GM12892 (cell line): ENCODE measurements at regions not wholly inside any gene's neighbourhood (a gene's known extent, or its start where the extent isn't known, plus 50 kb on each side); places are given as distances from the start of the nearest gene placed in this dataset.
A peak's percentile ranks its signal among the peaks of the same experiment; 100 is the strongest.
"Not testable (repeated sequence)": the region's sequence is repeated elsewhere in the genome, so short reads cannot be mapped to it uniquely, and the experiment has no call there.

Experiments
- DNase-seq: peaks from one replicate; pipeline ENCODE4 v3.0.0; 2011; ENCODE audit not compliant: insufficient read length
- FAIRE-seq: peaks from 2 replicates; lab custom pipeline; 2011; peaks lifted over from hg19 to GRCh38; lab: Jason Lieb, UNC
- POLR2A ChIP-seq: IDR thresholded peaks from 2 replicates; pipeline ENCODE4 v1.6.1; 2011; ENCODE audit warnings: low read depth, low read length, control low read depth

DNA sequence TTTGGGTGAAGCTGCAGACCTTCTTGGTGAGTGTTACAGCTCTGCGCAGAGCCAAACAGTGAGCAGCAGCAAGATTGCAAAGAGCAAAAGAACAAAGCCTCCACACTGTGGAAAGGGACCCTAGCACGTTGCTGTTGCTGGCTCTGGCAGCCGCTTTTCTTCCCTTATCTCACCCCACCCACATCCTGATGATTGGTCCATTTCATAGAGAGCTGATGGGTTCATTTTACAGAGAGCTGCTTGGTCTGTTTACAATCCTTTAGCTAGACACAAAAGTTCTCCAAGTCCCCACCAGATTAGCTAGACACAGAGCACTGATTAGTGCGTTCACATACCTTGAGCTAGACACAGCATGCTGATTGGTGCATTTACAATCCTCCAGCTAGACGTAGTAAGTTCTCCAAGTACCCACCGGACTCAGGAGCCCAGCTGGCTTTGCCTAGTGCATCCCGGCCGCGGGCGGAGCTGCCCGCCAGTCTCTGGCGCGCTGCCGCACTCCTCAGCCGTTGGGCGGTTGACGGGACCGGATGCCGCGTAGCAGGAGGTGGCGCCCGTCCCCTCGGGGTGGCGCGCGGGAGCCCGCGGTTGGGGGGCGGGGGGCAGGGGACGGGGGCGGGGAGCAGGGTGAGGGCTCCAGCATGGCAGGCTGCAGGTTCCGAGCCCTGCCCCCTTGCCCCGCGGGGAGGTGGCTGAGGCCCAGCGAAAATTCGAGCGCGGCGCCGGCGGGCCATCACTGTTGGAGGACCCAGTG, 201.4 kb upstream of the C1QTNF3 start:
- not testable (repeated sequence) for DNase-seq, FAIRE-seq
- TF ChIP-seq POLR2A: peak; percentile 51; the same call in 1 of the 2 replicates

DNA sequence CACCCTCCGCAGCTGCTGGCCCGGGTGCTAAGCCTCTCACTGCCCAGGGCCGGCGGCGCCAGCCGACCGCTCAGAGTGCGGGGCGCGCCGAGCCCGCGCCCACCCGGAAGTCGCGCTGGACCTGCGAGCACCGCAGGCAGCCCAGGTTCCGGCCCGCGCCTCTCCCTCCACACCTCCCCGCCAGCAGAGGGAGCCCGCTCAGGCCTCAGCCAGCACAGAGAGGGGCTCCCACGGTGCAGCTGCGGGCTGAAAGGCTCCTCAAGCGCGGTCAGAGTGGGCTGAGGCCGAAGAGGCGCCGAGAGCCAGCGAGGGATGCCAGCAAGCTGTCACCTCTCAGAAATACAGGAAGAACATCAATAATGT, 202.0 kb upstream of the C1QTNF3 start:
- FAIRE-seq, DNase-seq: not testable (repeated sequence)

DNA sequence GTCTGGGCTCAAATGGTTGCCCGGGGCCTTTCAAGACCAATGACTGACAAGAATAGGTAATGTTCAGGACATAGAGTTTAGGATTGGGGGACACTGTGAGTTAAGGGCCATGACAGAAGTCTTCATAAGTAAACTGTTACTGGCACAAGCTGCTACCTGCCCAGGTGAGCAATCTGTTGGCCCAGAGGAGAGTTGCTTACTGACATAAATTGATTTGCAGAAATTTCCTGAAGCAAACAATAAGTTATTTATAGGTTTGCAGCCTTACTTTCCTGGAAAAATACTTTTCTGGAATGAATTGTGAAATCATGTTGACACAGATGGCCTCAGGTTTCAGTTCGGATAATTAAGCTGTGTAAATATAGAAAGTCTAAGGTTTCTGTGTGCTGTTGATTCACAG, 202.8 kb upstream of the C1QTNF3 start:
- DNase-seq, FAIRE-seq: not testable (repeated sequence)

DNA sequence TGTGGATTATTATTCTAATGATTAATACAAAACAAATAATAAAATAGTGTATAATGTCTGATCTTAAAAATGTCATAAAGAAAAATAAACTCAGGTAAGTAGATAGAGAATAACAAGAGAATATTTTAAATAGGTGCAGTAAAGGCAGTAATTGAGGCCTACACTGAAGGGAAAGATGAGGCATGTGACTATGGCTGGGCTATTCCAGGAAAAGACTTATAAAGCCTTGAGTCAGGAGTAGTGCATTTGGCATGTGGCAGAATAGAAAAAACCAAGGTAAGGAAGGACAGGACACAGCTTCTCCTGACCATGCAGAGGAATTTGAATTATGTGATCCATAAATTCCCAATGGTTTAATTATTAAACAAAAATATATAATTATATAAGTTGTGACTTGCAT, 215.6 kb upstream of the C1QTNF3 start:
- FAIRE-seq, DNase-seq: not testable (repeated sequence)

DNA sequence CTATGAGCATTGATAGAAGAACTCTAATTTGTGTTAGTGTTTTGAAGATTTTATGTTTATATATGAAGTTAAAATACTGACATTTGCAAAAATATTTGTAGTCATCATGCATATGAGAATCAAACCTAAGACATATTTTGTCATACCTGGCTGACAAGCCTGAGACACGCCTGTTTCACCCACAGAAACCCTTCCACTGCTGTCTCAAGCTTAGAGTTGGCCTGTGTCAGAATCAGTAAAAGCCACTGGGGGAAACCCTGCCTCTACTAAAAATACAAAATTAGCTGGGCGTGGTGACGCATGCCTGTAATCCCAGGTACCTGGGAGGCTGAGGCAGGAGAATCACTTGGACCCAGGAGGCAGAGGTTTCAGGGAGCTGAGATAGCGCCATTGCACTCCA, 218.0 kb upstream of the C1QTNF3 start:
- not testable (repeated sequence) for DNase-seq, FAIRE-seq

DNA sequence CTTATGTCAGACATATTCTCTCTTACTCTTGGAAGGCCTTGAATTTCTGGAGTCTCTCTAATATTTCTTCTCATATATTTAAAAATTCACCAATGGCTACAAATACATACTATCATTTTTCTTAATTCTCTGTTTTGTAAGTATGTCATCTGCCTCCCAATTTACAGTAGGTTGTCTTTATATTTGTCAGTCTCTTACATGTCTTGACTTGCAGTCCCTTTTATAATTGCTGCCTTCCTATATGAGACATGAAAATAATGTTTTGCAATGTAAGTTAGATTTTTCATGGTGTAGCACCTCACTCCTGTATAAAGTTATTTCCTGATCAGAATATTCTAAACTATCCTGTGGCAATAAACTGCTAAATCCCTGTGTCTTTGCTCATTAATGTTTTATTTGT, 223.1 kb upstream of the C1QTNF3 start:
- FAIRE-seq: not testable (repeated sequence)

DNA sequence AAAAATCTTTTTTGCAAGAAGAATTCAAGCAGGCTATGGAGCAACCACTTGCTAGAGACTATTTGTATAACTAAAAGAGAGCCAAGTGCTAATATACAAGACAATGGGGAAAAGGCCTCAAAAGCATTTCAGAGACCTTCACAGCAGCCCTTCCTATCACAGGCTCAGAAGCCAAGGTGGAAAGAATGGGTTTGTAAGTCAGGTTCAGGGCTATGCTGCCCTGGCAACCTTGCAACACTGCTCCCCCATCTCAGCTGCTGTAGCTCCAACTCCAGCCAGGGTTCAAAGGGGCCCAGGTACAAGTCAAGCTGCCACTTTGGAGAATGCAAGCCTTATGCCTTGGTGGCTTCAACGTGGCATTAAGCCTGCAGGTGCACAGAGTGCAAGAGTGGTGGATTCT, 253.7 kb upstream of the C1QTNF3 start:
- FAIRE-seq, DNase-seq: not testable (repeated sequence)

More for the DNA sequence above, 223.1 kb upstream of the C1QTNF3 start:
- DNase-seq: not testable (repeated sequence)

DNA sequence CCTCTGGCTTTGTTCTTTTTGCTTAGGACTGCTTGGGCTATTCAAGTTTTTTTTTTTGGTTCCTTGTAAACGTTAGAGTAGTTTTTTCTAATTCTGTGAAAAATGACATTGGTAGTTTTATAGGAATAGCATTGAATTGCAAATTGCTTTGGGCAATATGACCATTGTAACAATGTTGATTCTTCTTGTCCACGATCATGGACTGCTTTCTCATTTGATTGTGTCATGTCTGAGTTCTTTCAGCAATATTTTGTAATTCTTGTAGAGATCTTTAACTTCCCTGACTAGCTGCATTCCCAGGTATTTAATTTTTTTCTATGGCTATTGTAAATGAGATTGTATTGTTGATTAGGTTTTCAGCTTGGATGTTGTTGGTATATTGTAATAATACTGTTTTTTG, 286.2 kb upstream of the C1QTNF3 start:
- not testable (repeated sequence) for FAIRE-seq, DNase-seq

DNA sequence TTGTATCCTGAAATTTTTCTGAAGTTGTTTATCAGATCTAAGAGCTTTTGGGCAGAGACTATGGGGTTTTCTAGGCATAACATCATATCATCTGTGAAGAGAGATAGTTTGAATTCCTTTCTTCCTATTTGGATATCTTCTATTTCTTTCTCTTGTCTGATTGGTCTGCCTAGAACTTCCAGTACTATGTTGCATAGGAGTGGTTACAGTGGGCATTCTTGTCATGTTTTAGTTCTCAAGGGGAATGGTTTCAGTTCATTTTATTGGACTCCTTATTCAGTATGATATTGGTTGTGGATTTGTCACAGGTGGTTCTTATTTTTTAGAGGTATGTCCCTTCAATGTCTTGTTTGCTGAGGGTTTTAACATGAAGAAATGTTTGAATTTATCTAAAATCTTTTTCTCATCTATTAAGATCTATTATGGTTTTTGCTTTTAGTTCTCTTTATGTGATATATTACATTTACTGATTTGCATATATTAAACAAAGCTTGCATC, 286.6 kb upstream of the C1QTNF3 start:
- DNase-seq, FAIRE-seq: not testable (repeated sequence)

DNA sequence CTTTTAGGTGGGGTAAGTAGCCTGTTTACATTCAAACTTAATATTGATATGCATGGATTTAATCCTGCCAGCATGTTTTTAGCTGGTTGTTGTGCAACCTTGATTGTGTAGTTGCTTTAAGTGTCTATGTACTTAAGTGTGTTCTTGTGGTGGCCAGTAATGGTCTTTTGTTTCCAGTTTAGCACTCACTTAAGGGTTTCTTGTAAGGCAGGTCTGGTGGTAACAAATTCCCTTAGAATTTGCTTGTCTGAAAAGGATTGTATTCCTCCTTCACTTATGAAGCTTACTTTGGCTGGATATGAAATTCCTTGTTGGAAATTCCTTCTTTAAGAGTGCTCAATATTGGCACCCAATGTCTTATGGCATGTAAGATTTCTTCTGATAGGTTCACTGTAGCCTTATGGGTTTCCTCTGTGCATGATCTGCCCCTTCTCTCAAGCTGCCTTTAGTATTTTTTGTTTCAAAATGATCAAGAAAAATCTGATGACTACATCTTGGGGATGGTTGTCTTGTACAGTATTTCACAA, 289.0 kb upstream of the C1QTNF3 start:
- DNase-seq, FAIRE-seq: not testable (repeated sequence)

DNA sequence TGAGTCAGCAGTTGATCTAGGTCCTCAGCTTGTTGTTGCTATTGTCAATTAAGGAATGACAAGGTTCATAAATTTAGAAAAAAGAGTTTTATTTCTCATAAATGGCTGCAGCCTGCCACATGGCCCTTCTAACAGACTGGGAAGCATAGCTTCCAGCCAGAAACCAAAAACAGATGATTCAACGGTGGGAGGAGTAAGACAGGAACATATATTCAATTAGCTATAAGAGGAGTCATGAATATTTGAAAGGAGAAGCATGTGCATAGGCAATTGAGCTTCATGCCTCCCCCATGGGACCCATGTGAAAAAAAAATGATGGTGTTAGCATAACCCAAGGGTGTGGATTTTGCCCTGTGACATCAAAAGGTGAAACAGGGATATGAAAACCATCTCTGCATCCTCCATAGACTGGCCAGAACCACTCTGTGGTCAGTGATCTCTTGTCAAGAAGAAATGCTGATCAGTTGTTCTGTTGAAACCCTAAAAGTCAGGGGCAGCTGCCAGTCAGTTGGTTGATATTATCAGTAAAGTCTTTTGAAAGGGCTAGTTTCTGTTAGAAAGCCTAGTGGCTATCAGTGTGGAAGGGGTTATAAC, 296.5 kb upstream of the C1QTNF3 start:
- not testable (repeated sequence) for DNase-seq, FAIRE-seq

DNA sequence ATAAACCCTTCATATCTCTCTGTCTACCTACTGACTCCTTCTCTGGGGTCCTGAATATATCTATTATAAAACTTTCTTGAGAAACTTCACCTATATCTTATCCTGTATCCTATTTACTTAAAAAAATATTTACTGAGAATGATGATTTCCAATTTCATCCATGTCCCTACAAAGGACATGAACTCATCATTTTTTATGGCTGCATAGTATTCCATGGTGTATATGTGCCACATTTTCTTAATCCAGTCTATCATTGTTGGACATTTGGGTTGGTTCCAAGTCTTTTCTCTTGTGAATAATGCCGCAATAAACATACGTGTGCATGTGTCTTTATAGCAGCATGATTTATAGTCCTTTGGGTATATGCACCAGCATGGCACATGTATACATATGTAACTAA, 301.7 kb upstream of the RAI14 start:
- DNase-seq, FAIRE-seq: not testable (repeated sequence)

DNA sequence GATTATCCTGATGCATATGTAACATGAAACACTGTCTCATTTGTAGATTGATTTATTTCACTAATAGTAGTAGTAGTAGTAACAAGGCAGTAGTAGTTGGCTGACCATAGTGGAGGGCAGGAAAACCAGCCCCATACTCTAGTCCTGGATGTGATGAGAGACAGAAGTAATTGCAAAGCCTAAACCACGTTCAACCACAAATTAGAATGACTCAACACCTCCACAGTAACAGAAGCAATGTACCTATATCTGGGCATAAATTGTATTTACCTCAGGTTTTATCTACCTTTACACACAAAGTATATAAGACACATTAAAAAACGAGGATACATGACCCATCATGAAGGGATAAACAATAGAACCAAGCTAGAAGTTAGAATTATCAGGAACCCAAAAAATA, 284.7 kb upstream of the RAI14 start:
- not testable (repeated sequence) for DNase-seq, FAIRE-seq

DNA sequence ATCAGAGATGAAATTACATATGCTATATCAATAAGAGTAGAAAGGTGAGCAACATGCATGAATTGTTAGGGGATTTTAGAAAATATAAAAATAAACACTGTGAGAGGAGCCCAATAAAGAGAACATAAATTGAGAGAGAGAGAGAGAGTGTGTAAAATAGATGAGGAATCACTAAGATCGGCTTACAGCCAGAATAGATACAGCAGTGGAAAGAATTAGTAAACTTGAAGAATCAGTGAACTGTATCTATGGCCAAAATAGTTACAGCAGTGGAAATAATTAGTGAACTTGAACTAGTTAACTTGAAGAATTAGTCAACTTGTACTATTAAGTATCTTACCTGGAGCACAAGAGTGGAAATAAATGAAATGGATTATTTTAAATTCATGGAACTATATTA, 284.3 kb upstream of the RAI14 start:
- not testable (repeated sequence) for DNase-seq, FAIRE-seq

DNA sequence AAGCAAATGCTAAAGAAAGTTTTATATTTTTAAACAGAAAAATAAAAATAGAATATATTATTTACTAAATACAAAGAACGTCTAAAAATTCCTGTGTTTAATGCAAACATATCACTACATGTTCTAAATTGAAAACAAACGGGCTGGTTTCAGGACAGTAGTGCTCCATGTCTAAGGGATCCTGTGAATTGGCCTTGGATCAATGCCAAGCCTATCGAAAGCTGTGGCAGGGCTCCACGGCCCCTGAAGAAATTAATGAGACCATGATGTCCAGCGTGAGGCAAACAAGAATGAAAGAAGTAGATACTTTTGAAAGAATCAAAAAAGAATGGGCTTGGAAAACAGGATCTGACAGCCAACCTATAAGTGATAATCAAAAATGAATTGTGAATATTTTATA, 283.4 kb upstream of the RAI14 start:
- not testable (repeated sequence) for DNase-seq, FAIRE-seq

DNA sequence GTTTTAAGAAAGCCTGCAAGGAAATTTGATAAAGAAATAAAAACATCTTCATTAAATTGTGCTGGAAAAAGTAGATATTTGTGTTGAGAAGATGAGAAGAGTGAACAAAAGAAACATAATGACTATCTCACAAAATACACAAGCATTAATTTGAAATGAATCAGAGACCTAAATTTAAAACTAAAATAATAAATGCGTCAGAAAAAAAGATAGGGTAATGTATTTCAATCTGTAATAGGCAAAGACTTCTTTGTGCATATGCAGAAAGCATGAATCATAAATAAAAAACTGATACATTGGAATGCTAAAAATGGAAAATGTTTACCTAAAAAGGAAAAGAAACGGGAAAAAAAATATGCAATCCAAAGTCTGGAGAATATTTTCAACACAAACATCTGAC, 278.5 kb upstream of the RAI14 start:
- not testable (repeated sequence) for DNase-seq, FAIRE-seq

DNA sequence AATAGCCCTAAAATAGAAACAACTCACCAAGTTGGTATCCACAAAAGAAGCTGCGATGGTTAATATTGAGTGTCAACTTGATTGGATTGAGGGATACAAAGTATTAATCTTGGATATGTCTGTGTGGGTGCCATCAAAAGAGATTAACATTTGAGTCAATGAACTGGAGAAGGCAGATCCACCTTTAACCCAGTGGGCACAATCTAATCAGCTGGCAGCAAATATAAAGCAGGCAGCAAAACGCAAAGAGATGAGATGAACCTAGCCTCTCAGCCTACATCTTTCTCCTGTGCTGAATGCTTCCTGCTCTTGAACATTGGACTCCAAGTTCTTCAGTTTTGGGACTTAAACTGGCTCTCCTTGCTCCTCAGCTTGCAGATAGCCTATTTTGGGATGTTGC, 277.6 kb upstream of the RAI14 start:
- peak; percentile 61 for FAIRE-seq
- not testable (repeated sequence) for DNase-seq

DNA sequence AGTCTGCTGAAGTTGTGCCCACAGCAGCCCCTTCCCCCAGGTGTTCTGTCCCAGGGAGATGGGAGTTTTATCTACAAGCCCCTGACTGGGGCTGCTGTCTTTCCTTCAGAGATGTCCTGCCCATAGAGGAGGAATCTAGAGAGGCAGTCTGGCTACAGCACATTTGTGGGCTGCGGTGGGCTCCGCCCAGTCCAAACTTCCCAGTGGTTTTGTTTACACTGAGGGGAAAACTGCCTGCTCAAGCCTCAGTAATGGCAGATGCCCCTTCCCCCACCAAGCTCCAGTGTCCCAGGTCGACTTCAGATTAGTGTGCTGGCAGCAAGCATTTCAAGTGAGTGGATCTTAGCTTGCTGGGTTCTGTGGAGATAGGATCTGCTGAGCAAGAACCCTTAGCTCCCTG, 267.4 kb upstream of the RAI14 start:
- not testable (repeated sequence) for DNase-seq, FAIRE-seq
